ENCODE measurements at regions not wholly inside any gene's neighbourhood (a gene's known extent, or its start where the extent isn't known, plus 50 kb on each side); places are given as distances from the start of the nearest gene placed in this dataset.

DNA sequence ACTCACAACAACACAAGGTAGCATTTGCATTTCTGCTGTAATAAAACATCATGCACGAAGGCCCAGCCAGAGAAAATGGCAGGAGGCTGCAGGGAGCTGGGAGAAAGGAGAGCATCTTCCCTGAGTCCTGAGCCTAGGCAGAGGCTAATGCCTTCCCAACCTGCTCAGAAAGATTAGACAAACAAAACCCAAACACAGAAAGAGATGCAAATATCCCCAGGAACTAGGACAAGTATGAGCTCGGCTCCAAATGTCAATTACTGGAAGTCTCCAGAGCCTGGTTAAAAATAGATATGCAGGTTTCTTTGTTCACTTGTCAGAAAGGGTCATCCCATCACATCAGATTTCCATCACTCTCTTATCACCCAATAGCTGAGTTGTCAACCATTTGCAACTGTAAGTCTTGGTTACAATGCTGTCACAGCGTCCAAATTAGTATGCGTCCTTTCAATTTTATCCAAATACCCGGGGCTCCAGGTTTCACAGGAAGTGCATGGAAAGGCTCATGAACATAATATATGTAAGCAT is 316.5 kb upstream of the CELF2 start:
- Histone ChIP-seq H3K4me3 (no peak overlapping the region), H3K4me1 (no peaks in the 10 kb centered on the region), H3K36me3 (no peaks in the 10 kb centered on the region), H3K9me3 (no peaks in the 10 kb centered on the region), H3K27me3 (no peaks in the 10 kb centered on the region), H3K27ac (no peak overlapping the region)
- TF ChIP-seq POLR2A (IDR thresholded peaks at IDR 0.05), result no peak
- TF ChIP-seq, protein P1, sequence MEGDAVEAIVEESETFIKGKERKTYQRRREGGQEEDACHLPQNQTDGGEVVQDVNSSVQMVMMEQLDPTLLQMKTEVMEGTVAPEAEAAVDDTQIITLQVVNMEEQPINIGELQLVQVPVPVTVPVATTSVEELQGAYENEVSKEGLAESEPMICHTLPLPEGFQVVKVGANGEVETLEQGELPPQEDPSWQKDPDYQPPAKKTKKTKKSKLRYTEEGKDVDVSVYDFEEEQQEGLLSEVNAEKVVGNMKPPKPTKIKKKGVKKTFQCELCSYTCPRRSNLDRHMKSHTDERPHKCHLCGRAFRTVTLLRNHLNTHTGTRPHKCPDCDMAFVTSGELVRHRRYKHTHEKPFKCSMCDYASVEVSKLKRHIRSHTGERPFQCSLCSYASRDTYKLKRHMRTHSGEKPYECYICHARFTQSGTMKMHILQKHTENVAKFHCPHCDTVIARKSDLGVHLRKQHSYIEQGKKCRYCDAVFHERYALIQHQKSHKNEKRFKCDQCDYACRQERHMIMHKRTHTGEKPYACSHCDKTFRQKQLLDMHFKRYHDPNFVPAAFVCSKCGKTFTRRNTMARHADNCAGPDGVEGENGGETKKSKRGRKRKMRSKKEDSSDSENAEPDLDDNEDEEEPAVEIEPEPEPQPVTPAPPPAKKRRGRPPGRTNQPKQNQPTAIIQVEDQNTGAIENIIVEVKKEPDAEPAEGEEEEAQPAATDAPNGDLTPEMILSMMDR (IDR thresholded peaks at IDR 0.05), result no peak
- DNase-seq, result no peak

- H3K4me1 ChIP-seq, result no peaks in the 10 kb centered on the region
- H3K27me3 ChIP-seq, result no peaks in the 10 kb centered on the region
- H3K4me3 ChIP-seq, result no peak overlapping the region
- H3K36me3 ChIP-seq, result no peaks in the 10 kb centered on the region
- no peaks in the 10 kb centered on the region for H3K9me3 ChIP-seq
- H3K27ac ChIP-seq, result no peak overlapping the region
- TF ChIP-seq, protein P1 (IDR thresholded peaks at IDR 0.05), result no peak
- TF ChIP-seq POLR2A (IDR thresholded peaks at IDR 0.05), result no peak
- no peak for DNase-seq
Observed at GRCh38 chr10:10702211-10702610, 315.5 kb upstream of the CELF2 start.

- no peak for DNase-seq
- Histone ChIP-seq H3K9me3 (no peaks in the 10 kb centered on the region), H3K4me1 (no peaks in the 10 kb centered on the region), H3K4me3 (no peak overlapping the region), H3K36me3 (no peaks in the 10 kb centered on the region), H3K27me3 (no peaks in the 10 kb centered on the region), H3K27ac (no peak overlapping the region)
- TF ChIP-seq POLR2A (IDR thresholded peaks at IDR 0.05), result no peak
- TF ChIP-seq, protein P1 (IDR thresholded peaks at IDR 0.05), result no peak
Observed at GRCh38 chr10:10703382-10703781, 314.3 kb upstream of the CELF2 start.

GRCh38 chr10:10712155-10712704 is 305.4 kb upstream of the CELF2 start:
- no peaks in the 10 kb centered on the region for H3K4me1 ChIP-seq
- H3K27me3 ChIP-seq, result no peaks in the 10 kb centered on the region
- no peaks in the 10 kb centered on the region for H3K9me3 ChIP-seq
- H3K27ac ChIP-seq, result no peak overlapping the region
- no peak for TF ChIP-seq POLR2A (IDR thresholded peaks at IDR 0.05)
- TF ChIP-seq, protein P1 (IDR thresholded peaks at IDR 0.05), result no peak
- no peak for DNase-seq
- H3K36me3 ChIP-seq, result no peaks in the 10 kb centered on the region
- H3K4me3 ChIP-seq, result no peak overlapping the region

GRCh38 chr10:10714327-10714726 is 303.3 kb upstream of the CELF2 start:
- DNase-seq, result no peak
- H3K36me3 ChIP-seq, result no peaks in the 10 kb centered on the region
- TF ChIP-seq, protein P1 (IDR thresholded peaks at IDR 0.05), result no peak
- no peak for TF ChIP-seq POLR2A (IDR thresholded peaks at IDR 0.05)
- no peaks in the 10 kb centered on the region for H3K27me3 ChIP-seq
- H3K9me3 ChIP-seq, result no peaks in the 10 kb centered on the region
- H3K4me3 ChIP-seq, result no peak overlapping the region
- H3K4me1 ChIP-seq, result no peaks in the 10 kb centered on the region
- no peak overlapping the region for H3K27ac ChIP-seq

GRCh38 chr10:10716972-10717371 is 300.7 kb upstream of the CELF2 start:
- H3K36me3 ChIP-seq, result no peaks in the 10 kb centered on the region
- H3K27me3 ChIP-seq, result no peaks in the 10 kb centered on the region
- no peak for TF ChIP-seq POLR2A (IDR thresholded peaks at IDR 0.05)
- TF ChIP-seq, protein P1 (IDR thresholded peaks at IDR 0.05), result no peak
- H3K9me3 ChIP-seq, result no peaks in the 10 kb centered on the region
- H3K27ac ChIP-seq, result no peak overlapping the region
- H3K4me3 ChIP-seq, result no peak overlapping the region
- no peak for DNase-seq
- no peaks in the 10 kb centered on the region for H3K4me1 ChIP-seq
